ENCODE measurements at regions not wholly inside any gene's neighbourhood (a gene's known extent, or its start where the extent isn't known, plus 50 kb on each side); places are given as distances from the start of the nearest gene placed in this dataset.

- H3K4me3 ChIP-seq (ENCODE audit: low read depth, low read length) = no peak overlapping the region
- TF ChIP-seq CTCF (IDR thresholded peaks at IDR 0.05; ENCODE audit: control insufficient read depth, extremely low read depth, insufficient read depth) = no peak
- DNase-seq (ENCODE audit: low read depth) = no peak
Observed at GRCh38 chrX:25663701-25664100, 474.4 kb upstream of the MAGEB18 start.

GRCh38 chrX:25665431-25665830, 472.7 kb upstream of the MAGEB18 start:
- no peak for DNase-seq (ENCODE audit: low read depth)
- TF ChIP-seq CTCF (IDR thresholded peaks at IDR 0.05; ENCODE audit: control insufficient read depth, extremely low read depth, insufficient read depth) = no peak
- H3K4me3 ChIP-seq (ENCODE audit: low read depth, low read length) = no peak overlapping the region

- no peak for DNase-seq (ENCODE audit: low read depth)
- H3K4me3 ChIP-seq (ENCODE audit: low read depth, low read length) = no peak overlapping the region
- no peak for TF ChIP-seq CTCF (IDR thresholded peaks at IDR 0.05; ENCODE audit: control insufficient read depth, extremely low read depth, insufficient read depth)
Observed at GRCh38 chrX:25667681-25668080, 470.5 kb upstream of the MAGEB18 start.

GRCh38 chrX:25674776-25675175, 463.4 kb upstream of the MAGEB18 start:
- DNase-seq (ENCODE audit: low read depth) = no peak
- TF ChIP-seq CTCF (IDR thresholded peaks at IDR 0.05; ENCODE audit: control insufficient read depth, extremely low read depth, insufficient read depth) = no peak
- no peak overlapping the region for H3K4me3 ChIP-seq (ENCODE audit: low read depth, low read length)

GRCh38 chrX:25701876-25702275, 436.3 kb upstream of the MAGEB18 start:
- no peak for TF ChIP-seq CTCF (IDR thresholded peaks at IDR 0.05; ENCODE audit: control insufficient read depth, extremely low read depth, insufficient read depth)
- no peak overlapping the region for H3K4me3 ChIP-seq (ENCODE audit: low read depth, low read length)
- no peak for DNase-seq (ENCODE audit: low read depth)

- TF ChIP-seq CTCF (IDR thresholded peaks at IDR 0.05; ENCODE audit: control insufficient read depth, extremely low read depth, insufficient read depth) = no peak
- no peak overlapping the region for H3K4me3 ChIP-seq (ENCODE audit: low read depth, low read length)
- no peak for DNase-seq (ENCODE audit: low read depth)
Observed at GRCh38 chrX:25717122-25717521, 421.0 kb upstream of the MAGEB18 start.

- no peak overlapping the region for H3K4me3 ChIP-seq (ENCODE audit: low read depth, low read length)
- DNase-seq (ENCODE audit: low read depth) = no peak
- peak; percentile 40 for TF ChIP-seq CTCF (IDR thresholded peaks at IDR 0.05; ENCODE audit: control insufficient read depth, extremely low read depth, insufficient read depth)
Observed at GRCh38 chrX:25721564-25721963, 416.6 kb upstream of the MAGEB18 start.

Data from LNCaP clone FGC (cell line).